HG03565 (cell line): ENCODE measurements at regions not wholly inside any gene's neighbourhood (a gene's known extent, or its start where the extent isn't known, plus 50 kb on each side); places are given as distances from the start of the nearest gene placed in this dataset.
"Not testable (repeated sequence)": the region's sequence is repeated elsewhere in the genome, so short reads cannot be mapped to it uniquely, and the experiment has no call there.

ENCODE experiments used
- ATAC-seq: cut with Tn5 transposase; IDR thresholded peaks from one replicate; pipeline ENCODE4 v1.9.1; 2021; ENCODE audit warnings: mild to moderate bottlenecking, moderate library complexity; ENCODE audit not compliant: unreplicated experiment

DNA sequence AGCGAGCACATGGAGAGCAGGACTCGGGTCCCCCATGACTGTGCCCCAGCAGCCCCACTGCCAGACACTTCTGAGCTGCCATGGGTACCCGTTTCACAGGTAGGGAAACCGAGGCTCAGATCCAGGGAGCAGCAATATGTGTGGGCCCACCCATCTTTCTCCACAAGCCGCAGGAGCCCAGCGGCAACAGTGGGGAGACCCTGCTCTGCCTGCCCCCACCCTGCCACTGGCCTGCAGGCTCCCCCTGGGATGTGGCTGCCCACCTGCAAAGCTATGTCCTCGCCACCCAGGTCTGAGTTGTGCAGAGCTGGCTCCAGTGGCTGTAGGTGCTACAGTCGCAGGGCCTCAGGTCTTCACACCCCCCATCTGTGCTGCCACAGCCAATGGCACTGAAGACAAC, 50.6 kb upstream of the C1QTNF9B start:
- ATAC-seq: no peak

DNA sequence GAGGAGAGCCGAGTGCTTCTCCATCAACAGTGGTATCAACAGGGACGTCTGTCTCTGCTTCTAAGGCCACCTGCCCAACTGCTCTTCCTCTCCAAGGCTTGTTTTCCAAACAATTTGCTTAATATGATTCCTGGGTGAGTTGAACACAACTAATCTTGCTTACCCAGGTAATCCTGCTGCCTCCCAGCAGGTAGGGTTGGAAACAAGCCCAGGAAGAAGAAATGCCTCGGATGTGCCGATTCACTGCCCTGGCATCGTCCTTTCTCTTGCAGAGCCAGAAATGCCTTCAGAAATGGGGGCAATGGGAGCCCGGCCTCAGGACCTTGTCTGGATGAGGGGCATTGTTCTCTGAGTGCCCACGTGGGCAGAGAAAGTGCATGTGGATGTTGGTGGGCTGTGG, 51.9 kb upstream of the C1QTNF9B start:
- no peak for ATAC-seq

DNA sequence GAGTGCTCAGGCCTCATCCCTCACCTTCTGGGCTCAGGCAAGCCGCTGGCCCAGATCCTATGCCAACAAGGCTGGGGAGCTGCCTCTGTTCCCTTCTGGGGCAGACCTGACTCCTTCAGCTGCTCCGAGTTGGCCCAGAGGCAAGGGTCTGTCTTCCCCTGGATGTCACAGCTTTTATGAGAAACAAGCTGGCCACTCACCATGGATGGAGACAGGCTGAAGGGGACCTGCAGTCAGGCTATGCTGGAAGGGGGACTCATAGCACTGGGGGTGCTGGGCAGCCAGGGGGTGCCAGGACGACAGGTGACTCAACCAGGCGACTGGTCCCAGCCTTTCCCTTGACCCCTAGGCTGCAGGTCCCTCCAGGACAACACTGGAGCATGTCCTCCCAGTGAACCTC, 52.4 kb upstream of the C1QTNF9B start:
- ATAC-seq: no peak

DNA sequence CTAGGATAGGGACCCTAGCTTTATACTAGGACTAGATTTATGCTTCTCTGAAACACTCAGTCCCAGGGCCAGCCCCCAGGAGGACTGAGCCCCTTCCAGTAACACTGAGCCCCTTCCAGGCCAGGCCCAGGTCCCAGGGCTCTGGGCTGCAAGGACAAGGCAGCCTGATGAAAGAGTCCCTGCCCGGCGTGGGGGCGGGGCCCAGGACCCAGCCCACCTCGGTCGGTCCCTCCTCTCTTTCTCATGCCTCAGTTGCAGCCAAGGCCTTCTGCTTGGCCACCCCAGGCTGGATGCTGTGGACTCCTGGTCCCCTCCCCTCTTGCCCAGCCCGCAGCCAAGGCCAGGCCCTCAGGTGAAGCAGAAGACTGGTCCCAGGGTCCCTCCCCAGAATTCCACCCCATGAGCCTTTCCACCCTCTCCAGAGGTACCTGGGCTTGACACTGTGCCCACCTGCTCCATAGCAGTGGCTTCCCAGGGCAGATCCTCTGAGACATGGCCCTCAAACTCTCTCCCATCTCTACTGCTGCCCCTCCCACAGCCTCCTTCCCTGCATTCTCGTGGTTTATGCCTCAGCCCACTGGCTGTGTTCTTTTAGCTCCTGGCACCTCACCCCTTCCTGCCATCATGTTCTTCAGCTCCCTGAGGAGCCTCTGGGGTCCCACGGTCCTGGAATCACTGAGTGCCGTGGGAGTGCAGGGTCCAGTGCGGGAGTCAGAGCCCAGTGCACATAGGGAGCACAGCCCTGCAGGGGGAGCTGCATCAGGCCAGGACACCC, 53.6 kb upstream of the C1QTNF9B start:
- no peak for ATAC-seq

DNA sequence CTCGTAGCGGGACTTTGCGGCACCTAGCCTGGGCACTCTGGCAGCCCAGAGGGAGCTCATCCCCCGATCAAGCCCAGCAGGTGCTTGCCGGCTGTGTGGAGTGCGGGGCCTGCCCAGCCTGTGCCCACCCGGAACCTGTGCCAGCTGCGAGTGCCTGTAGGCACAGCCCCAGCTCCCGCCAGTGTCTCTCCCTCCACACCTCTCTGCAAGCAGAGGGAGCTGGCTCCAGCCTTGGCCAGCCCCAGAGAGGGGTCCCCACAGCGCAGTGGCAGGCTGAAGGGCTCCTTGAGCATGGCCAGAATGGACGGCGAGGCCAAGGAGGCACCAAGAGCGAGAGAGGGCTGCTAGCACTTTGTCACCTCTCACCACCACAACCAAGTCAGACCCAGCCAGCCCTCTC, 55.5 kb upstream of the C1QTNF9B start:
- no peak for ATAC-seq

DNA sequence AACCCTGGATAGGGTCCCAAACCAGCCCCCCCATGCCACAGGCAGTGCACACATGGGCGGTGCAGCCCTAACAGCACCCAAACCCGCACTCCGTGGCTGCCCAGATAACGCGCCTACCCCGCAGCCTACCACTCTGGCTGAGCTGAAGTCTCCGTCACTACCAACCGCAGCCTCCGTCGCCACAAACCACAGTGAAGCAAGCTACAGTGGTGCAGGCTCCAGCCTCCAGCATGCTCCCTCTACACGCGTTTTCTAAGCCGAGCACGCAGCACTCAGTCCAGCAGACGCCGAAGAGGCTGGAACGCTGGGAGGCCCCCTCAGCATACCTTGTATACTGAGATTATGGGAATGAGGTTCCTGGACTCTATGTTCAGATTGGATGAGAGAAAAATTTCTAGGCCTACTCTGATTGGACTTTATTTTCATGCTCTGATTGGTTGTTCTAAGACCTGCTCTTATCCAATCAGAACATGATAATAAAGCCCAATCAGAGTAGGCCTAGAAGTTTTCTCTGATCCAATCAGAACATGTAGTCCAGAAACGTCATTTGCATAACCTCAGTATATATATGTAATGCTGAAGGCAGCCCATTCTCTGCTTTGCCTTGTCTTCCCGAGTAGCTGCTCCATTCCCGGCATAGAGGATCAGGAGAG, 56.7 kb upstream of the C1QTNF9B start:
- no peak for ATAC-seq

DNA sequence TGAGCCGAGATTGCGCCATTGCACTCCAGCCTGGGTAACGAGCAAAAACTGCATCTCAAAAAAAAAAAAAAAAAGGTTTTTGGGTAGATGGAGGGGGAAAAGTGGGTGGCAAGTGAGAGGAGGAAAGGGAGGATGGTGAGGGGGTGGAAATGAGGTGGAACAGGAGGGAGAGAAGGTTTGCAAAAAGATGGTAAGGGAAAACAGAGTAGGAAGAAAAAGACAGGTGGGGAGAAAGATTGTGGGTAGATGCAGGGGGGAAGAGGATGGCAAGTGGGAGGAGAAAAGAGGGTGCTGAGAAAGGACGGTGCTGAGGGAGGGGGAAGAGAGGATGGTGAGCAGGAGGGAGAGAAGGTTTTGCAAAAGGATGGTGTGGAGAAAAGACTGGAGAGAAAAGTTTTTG, 57.8 kb upstream of the C1QTNF9B start:
- no peak for ATAC-seq

DNA sequence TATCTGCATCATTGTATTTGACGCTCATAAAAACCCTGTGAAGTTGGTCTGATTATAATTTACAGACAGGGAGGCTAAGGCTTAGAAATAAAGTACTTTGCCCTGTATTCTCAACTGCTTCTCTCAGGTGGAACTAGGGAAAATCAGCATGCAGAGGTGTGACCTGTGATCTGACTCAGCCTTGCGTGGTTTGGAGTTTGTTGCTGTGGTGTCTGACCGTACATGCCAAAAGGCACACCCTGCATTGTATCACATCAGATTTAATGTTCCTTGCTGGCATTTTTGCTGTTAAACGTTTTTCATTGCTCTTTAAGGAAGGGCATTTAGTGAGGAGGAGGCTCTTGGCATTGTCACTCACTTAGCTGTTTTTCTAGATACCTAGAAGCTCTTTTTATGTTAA, 58.8 kb upstream of the C1QTNF9B start:
- ATAC-seq: no peak

DNA sequence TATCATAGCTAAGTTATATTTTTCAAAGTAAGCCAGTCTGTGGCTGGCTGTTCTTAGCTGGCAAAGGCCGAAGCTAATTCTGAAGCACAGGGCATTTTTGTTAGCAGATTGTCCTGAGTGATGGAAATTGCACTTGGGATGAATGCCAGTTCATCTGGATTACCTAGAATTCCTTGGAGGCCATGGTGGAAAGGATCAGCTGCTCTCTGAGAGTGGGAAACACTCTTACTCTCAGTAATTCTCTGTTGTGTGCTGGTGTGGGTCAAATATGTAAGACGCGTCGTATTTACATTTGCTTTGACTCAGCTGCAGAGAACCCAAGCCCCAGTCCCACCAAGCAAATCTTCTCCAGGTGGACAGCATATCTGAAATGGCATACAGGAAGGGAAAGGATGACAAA, 60.7 kb upstream of the C1QTNF9B start:
- ATAC-seq: no peak

DNA sequence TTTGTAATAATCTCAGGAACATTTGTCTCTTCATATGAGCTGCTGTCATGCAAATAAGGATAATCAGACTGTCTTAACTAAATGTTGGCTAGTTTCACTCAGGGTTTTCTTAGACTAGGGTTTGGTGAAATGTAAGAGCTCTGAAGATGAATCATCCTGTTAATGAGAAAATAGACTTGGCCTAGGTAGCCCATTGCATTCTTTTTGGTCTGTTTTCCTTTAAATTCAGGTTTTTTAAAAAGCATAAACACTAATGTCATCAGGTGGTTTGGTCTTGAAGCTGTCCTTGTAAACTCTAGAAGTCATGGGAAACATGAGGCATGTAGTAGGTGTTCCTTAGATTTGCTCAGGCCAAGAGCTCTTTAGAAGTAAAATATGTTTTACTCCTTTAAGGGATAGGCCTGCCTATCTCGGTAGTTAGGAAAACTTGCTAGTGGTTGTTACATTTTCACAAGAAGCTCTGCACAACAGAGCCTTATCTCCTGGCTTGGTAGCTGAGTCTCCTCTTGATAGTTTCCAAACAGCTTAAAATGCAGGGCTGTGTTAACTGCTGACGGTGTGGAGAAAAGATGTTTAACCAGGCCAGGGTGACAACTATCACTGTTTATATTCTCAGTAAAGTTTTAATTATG, 62.0 kb upstream of the C1QTNF9B start:
- no peak for ATAC-seq

DNA sequence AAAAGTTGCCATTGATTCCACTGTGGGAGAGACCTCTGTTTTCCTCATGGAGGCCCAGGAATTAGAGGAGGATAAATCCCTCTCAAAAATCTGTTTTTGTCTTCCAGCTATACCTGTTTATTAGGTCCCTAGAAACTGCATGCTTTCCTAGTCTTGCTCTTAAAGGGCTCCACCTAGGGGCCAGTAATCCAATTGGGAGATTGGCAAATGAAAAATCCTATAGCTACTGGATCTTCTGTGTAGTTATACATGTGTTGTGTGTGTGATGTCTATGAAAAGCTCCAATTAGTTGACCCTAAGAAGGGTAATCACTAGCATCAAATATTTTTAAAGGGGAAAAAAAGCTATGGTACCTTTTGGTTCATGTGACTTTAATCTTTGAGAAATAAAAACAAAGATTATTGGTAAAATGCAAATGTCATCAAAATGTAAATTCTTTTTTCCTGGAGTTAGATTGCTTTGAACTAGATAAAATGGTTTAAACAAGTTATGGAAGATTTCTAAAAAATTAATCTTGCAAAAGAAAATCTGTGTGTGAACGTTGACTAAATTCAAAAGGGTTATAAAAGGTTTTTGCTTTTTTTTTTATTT, 63.4 kb upstream of the C1QTNF9B start:
- no peak for ATAC-seq

DNA sequence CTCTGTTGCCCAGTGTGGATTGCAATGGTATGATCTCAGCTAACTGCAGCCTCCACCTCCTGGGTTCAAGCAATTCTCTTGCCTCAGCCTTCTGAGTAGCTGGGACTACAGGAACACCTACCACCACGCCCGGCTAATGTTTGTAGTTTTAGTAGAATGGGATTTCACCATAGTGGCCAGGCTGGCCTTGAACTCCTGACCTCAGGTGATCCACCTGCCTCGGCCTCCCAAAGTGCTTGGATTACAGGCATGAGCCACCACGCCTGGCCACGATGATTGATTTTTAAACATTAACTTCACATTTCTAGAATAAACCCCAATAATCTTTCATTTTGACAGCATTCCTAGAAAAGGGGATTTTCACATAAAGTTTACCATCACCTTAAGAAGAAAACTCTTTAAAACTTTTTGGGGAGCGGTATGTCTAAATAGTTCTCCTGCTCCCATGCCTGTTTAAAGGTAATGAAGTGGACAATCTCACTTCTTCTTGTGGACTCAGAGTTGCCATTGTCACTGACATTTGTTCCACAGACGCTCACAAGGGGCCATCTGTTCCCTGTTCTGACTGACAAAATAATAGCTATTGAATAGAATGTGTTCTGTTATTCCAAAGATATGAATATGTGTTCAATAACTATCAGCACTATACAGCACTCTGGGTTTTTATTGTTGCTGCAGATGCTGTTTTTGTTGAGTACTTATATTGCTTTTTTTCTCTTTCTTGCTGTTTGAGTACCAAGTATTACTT, 66.1 kb upstream of the C1QTNF9B start:
- peak; percentile 7 for ATAC-seq

DNA sequence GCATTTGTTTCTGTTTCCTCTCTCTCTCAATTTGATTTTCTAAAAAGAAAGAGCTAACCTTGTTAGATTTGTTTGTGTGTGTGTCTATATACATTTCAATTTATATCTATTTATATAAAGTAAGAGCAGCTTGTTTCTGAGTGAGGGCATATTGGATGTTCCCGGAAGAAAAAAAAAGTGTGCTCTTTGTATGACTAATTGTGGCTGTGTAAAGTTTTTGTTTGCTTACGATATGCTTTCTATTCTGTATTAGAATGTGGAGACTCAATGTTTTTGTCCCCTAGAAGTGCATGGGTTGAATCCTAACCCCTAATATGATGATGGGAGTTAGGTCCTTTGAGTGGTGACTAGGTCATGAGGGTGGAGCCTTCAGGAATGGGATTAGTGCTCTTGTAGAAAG, 66.6 kb upstream of the C1QTNF9B start:
- ATAC-seq: peak; percentile 34

DNA sequence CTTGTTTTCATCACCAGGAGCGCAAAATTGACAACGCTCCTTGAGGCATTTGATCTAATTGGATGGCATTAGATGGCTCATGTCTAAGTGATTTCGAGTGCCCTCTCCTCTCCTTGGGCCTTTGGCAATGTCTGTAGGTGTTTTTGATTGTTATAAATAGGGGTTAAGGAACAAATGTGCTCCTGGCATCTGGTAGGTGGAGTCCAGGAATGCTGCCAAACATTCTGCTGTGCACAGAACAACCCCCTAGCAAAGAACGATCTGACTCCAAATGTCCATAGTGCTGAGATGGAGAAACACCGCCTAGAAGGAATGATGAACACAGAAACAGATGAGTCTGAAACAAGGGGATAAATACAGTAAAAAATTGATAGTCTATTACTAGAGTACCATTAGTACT, 68.0 kb upstream of the C1QTNF9B start:
- no peak for ATAC-seq

DNA sequence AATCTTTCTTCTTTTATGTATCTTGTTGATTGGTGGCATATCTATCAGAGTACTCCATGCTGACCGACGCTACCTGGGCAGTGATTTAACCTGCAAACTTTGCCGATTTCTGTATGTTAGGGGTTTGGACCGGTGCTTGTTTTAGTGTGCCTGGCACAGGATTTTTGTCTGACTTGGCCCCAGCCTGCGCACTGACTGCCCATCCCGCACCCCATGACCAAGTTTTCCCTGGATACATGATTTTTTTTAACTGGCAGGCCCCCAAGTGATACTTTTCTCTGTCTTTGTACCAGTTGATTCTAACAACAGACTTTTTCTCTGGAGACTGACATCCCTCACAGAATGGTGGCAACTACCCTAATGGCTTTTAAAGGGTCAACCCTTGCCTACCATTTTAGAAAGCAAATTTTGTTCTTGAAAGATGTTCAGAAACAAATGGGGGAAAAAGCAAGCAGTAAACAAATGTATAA, 69.0 kb upstream of the C1QTNF9B start:
- no peak for ATAC-seq

DNA sequence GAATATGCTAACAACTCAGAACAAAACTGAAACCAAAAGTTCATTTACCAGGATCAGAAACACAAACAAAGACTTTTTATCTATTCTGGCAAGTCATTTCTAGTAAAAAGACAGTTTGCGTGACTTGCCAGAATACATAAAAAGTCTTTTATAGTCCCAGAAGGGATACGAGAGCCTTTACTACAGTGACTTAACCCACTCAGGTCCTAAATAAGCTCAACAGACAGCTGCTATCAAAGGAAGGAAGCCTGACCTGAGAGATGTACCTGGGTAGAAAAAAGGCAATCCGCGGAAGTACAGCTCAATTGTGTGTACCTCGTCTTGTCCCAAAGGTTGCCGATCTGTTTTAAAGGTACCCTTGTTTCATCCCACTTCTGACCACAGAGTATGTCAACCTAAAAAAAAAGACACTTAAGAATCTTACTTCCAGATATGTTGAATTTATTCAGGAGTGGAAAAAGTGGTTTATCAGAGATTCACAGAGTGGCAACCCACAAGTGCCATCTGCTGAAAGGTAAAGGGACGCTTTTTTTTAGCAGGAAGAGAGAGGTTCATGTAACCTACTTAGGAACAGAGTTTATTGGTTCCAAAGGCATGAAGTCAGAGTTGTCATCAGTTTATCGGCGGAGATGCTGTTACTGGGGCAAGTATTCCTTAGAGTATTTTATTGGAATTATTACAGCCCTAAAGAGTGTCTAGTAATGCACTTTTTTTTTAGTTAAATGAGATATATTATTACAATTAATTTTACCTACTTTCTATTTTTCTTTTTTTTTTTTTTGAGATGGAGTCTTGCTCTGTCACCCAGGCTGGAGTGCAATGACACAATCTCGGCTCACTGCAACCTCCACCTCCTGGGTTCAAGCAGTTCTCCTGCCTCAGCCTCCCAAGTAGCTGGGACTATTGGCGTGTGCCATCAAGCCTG, 69.7 kb upstream of the C1QTNF9B start:
- ATAC-seq: peak; percentile 67

DNA sequence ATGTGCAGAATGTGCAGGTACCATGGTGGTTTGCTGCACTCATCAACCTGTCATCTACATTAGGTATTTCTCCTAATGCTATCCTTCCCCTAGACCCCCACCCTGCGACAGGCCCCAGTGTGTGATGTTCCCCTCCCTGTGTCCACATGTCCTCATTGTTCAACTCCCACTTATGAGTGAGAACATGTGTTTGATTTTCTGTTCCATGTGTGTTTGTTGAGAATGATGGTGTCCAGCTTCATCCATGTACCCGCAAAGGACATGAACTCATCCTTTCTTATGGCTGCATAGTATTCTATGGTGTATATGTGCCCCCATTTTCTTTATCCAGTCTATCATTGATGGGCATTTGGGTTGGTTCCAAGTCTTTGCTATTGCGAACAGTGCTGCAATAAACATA, 70.5 kb upstream of the C1QTNF9B start:
- ATAC-seq: not testable (repeated sequence)

DNA sequence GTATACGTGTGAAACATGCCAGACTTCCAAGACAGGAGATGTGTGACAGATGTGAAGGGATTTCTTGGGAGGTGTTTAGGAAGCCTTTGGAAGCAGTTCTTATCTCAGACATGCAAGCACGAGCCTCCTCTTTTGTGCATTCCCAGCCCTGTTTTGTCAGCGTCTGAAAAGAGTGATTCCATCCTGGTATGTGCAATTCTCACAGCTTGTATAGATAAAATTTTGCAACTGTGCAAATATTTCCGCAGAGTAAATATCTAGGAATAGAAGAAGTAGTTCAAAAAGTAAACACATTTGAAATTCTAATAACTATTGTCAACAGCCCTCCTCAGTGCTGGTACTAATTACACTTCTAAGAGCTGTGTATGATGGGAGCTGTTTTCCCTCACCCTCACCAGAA, 72.3 kb upstream of the C1QTNF9B start:
- ATAC-seq: no peak

DNA sequence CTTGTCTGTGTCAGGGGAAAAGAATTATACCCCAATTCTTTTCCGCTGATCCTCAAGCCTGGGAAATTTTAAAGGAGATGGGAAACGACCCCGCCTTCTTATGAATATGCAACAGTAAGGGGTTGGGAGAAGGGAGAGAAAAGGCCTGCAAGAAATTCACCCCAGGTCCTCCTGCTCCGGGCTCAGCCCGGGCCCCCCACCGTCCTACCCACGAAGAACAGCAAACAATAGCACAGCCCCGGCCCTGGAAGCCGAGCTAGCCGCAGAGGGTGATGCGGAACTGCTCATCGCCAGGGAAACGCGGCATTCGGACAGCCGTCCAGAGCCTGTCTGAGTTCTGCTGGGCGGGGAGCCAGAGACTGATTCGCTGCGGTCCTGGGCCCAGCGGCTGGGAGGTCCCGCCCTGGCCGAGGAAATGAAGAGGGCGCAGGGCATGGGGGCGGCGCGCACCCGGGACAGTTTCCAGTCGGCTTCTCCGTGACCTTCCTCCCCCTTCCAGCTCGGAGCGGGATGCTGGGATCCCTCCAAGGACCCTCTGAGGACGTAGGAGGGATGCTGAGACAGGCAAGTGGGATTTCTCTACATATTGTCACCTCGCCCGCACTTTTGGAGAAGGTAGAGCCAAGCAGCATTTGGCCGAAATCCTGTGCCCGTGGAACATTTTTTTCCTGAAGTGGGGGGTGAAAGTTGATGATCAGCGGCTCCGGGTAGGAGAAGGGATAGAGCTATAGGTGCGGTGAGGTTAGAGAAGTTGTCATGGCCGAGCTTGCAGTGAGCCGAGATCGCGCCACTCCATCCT, 82.3 kb upstream of the C1QTNF9B start:
- no peak for ATAC-seq
